ENCODE measurements at regions not wholly inside any gene's neighbourhood (a gene's known extent, or its start where the extent isn't known, plus 50 kb on each side); places are given as distances from the start of the nearest gene placed in this dataset.

DNA sequence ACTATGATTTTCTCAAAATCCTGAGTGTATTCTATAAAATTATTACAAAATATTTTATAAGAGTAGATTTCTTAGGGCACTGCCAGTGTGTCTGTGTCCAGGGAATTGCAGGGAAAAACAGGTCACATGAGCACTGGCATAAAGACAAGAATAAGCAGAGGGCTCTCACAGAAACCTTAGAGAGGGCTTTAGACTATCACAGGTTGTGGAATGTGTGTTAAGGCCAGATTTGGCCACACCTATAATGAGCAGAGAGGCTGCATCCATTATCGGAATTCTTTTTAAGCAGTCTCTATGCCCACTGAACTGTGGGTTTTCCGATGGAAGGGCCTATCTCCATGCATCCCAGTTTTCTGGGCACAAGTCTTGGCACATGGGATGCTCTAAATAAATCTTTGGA lies 90.2 kb downstream of the RTP4 start:
- TF ChIP-seq, protein P1, sequence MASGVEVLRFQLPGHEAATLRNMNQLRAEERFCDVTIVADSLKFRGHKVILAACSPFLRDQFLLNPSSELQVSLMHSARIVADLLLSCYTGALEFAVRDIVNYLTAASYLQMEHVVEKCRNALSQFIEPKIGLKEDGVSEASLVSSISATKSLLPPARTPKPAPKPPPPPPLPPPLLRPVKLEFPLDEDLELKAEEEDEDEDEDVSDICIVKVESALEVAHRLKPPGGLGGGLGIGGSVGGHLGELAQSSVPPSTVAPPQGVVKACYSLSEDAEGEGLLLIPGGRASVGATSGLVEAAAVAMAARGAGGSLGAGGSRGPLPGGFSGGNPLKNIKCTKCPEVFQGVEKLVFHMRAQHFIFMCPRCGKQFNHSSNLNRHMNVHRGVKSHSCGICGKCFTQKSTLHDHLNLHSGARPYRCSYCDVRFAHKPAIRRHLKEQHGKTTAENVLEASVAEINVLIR (CRISPR knock-in tag; IDR thresholded peaks at IDR 0.05) = no peak
- TF ChIP-seq TCF7L2 (IDR thresholded peaks at IDR 0.05; ENCODE audit: low read depth, low read length) (no peak), USF1 (CRISPR knock-in tag; IDR thresholded peaks at IDR 0.05) (no peak), CTCF (IDR thresholded peaks at IDR 0.05 in 2 of 3, conservative IDR thresholded peaks at IDR 0.05 in 1 of 3; ENCODE audit: insufficient read depth in 2 of 3, low read depth in 1 of 3, low read length in 3 of 3) (no peak), MAX (CRISPR knock-in tag; IDR thresholded peaks at IDR 0.05) (no peak), GTF2F1 (IDR thresholded peaks at IDR 0.05; ENCODE audit: low read depth, low read length) (no peak), FOXK1 (CRISPR knock-in tag; IDR thresholded peaks at IDR 0.05; ENCODE audit: borderline replicate concordance) (no peak)
- TF ChIP-seq, protein P2, sequence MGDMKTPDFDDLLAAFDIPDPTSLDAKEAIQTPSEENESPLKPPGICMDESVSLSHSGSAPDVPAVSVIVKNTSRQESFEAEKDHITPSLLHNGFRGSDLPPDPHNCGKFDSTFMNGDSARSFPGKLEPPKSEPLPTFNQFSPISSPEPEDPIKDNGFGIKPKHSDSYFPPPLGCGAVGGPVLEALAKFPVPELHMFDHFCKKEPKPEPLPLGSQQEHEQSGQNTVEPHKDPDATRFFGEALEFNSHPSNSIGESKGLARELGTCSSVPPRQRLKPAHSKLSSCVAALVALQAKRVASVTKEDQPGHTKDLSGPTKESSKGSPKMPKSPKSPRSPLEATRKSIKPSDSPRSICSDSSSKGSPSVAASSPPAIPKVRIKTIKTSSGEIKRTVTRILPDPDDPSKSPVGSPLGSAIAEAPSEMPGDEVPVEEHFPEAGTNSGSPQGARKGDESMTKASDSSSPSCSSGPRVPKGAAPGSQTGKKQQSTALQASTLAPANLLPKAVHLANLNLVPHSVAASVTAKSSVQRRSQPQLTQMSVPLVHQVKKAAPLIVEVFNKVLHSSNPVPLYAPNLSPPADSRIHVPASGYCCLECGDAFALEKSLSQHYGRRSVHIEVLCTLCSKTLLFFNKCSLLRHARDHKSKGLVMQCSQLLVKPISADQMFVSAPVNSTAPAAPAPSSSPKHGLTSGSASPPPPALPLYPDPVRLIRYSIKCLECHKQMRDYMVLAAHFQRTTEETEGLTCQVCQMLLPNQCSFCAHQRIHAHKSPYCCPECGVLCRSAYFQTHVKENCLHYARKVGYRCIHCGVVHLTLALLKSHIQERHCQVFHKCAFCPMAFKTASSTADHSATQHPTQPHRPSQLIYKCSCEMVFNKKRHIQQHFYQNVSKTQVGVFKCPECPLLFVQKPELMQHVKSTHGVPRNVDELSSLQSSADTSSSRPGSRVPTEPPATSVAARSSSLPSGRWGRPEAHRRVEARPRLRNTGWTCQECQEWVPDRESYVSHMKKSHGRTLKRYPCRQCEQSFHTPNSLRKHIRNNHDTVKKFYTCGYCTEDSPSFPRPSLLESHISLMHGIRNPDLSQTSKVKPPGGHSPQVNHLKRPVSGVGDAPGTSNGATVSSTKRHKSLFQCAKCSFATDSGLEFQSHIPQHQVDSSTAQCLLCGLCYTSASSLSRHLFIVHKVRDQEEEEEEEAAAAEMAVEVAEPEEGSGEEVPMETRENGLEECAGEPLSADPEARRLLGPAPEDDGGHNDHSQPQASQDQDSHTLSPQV (IDR thresholded peaks at IDR 0.05) = no peak

Measured in K562 (cell line).